ENCODE measurements at regions not wholly inside any gene's neighbourhood (a gene's known extent, or its start where the extent isn't known, plus 50 kb on each side); places are given as distances from the start of the nearest gene placed in this dataset.
"Not testable (repeated sequence)": the region's sequence is repeated elsewhere in the genome, so short reads cannot be mapped to it uniquely, and the experiment has no call there.

GRCh38 chr14:89660625-89661233 lies 243.7 kb upstream of the FOXN3 start:
- DNase-seq (ENCODE audit: low spot score), result not testable (repeated sequence)

GRCh38 chr14:89660166-89660565 lies 243.1 kb upstream of the FOXN3 start:
- no peak for DNase-seq (ENCODE audit: low spot score)

- DNase-seq (ENCODE audit: low spot score), result no peak
Observed at GRCh38 chr14:89658977-89659670, 242.1 kb upstream of the FOXN3 start.

- no peak for DNase-seq (ENCODE audit: low spot score)
Observed at GRCh38 chr14:89657014-89657413, 240.0 kb upstream of the FOXN3 start.

GRCh38 chr14:89654998-89655397 lies 238.0 kb upstream of the FOXN3 start:
- DNase-seq (ENCODE audit: low spot score), result no peak

- no peak for DNase-seq (ENCODE audit: low spot score)
Observed at GRCh38 chr14:89652352-89652751, 235.3 kb upstream of the FOXN3 start.

GRCh38 chr14:89651805-89652204 lies 234.8 kb upstream of the FOXN3 start:
- DNase-seq (ENCODE audit: low spot score), result no peak

- DNase-seq (ENCODE audit: low spot score), result no peak
Observed at GRCh38 chr14:89650077-89650978, 233.3 kb upstream of the FOXN3 start.

GRCh38 chr14:89649451-89650075 lies 232.5 kb upstream of the FOXN3 start:
- no peak for DNase-seq (ENCODE audit: low spot score)

GRCh38 chr14:89648924-89649323 lies 231.9 kb upstream of the FOXN3 start:
- DNase-seq (ENCODE audit: low spot score), result no peak

- no peak for DNase-seq (ENCODE audit: low spot score)
Observed at GRCh38 chr14:89648510-89648909, 231.5 kb upstream of the FOXN3 start.

GRCh38 chr14:89646971-89647370 lies 229.9 kb upstream of the FOXN3 start:
- DNase-seq (ENCODE audit: low spot score), result no peak

- no peak for DNase-seq (ENCODE audit: low spot score)
Observed at GRCh38 chr14:89644641-89645040, 227.6 kb upstream of the FOXN3 start.

- DNase-seq (ENCODE audit: low spot score), result no peak
Observed at GRCh38 chr14:89641495-89642175, 224.6 kb upstream of the FOXN3 start.

GRCh38 chr14:89640141-89640540 lies 223.1 kb upstream of the FOXN3 start:
- DNase-seq (ENCODE audit: low spot score), result no peak

GRCh38 chr14:89639687-89640086 lies 222.7 kb upstream of the FOXN3 start:
- no peak for DNase-seq (ENCODE audit: low spot score)

GRCh38 chr14:89638891-89639290 lies 221.9 kb upstream of the FOXN3 start:
- no peak for DNase-seq (ENCODE audit: low spot score)

- no peak for DNase-seq (ENCODE audit: low spot score)
Observed at GRCh38 chr14:89637581-89637980, 220.5 kb upstream of the FOXN3 start.

GRCh38 chr14:89635615-89636014 lies 218.6 kb upstream of the FOXN3 start:
- no peak for DNase-seq (ENCODE audit: low spot score)

- no peak for DNase-seq (ENCODE audit: low spot score)
Observed at GRCh38 chr14:89634037-89634436, 217.0 kb upstream of the FOXN3 start.

- DNase-seq (ENCODE audit: low spot score), result no peak
Observed at GRCh38 chr14:89630101-89630829, 213.2 kb upstream of the FOXN3 start.
